ENCODE measurements at regions not wholly inside any gene's neighbourhood (a gene's known extent, or its start where the extent isn't known, plus 50 kb on each side); places are given as distances from the start of the nearest gene placed in this dataset.

GRCh38 chr17:78305801-78306200 is 54.1 kb downstream of the SOCS3 start:
- ChIA-PET CTCF (interaction anchor here (0.7 to 1.0 kb wide), 2 partner anchors 55 to 57 kb away, joined by 5 read pairs; no protein-coding TSS in a partner anchor), POLR2A (interaction anchor here (2.2 kb wide), 1 partner anchor 9 kb away, joined by 6 read pairs; no protein-coding TSS in a partner anchor)
- Histone ChIP-seq H3K36me3 (ENCODE audit: control insufficient read depth in 2 of 2, insufficient read depth in 1 of 2, low read length in 2 of 2) (no peaks in the 10 kb centered on the region), H3K27ac (ENCODE audit: extremely low read depth, low read depth, low read length) (no peak overlapping the region), H3K4me3 (ENCODE audit: low read depth, low read length) (no peak overlapping the region), H3K4me1 (ENCODE audit: control insufficient read depth, insufficient read depth, low read length) (no peaks in the 10 kb centered on the region), H3K9me3 (ENCODE audit: control insufficient read depth, insufficient read depth, low read depth, low read length) (no peaks in the 10 kb centered on the region)
- no peak for TF ChIP-seq ZNF548 (tag by site-specific recombination; IDR thresholded peaks at IDR 0.05)
- TF ChIP-seq HOXD13 (CRISPR knock-in tag; IDR thresholded peaks at IDR 0.05; ENCODE audit: borderline replicate concordance), result no peak
- TF ChIP-seq ZSCAN5A (tag by site-specific recombination; IDR thresholded peaks at IDR 0.05), result no peak
- TF ChIP-seq ZNF677 (tag by site-specific recombination; IDR thresholded peaks at IDR 0.05), result no peak
- TF ChIP-seq ZNF704 (tag by site-specific recombination; IDR thresholded peaks at IDR 0.05), result no peak
- TF ChIP-seq ZNF16 (tag by site-specific recombination; IDR thresholded peaks at IDR 0.05; ENCODE audit: low read depth), result no peak

- Histone ChIP-seq H3K4me1 (ENCODE audit: control insufficient read depth, insufficient read depth, low read length) (no peaks in the 10 kb centered on the region), H3K27ac (ENCODE audit: extremely low read depth, low read depth, low read length) (no peak overlapping the region), H3K4me3 (ENCODE audit: low read depth, low read length) (no peak overlapping the region), H3K36me3 (ENCODE audit: control insufficient read depth in 2 of 2, insufficient read depth in 1 of 2, low read length in 2 of 2) (no peaks in the 10 kb centered on the region), H3K9me3 (ENCODE audit: control insufficient read depth, insufficient read depth, low read depth, low read length) (no peaks in the 10 kb centered on the region)
- ChIA-PET POLR2A (interaction anchor here (1.0 to 2.2 kb wide), 2 partner anchors 10 to 19 kb away, joined by 3 to 6 read pairs; no protein-coding TSS in a partner anchor), CTCF (interaction anchor here (0.6 to 1.0 kb wide), 4 partner anchors 16 to 762 kb away, joined by 3 to 5 read pairs (median 3); no protein-coding TSS in a partner anchor)
- TF ChIP-seq ZNF202 (tag by site-specific recombination; IDR thresholded peaks at IDR 0.05; ENCODE audit: borderline replicate concordance) (no peak), ZNF148 (tag by site-specific recombination; IDR thresholded peaks at IDR 0.05; ENCODE audit: borderline replicate concordance) (no peak), SP7 (tag by site-specific recombination; IDR thresholded peaks at IDR 0.05) (no peak), ZNF585B (tag by site-specific recombination; IDR thresholded peaks at IDR 0.05) (no peak), ZNF19 (tag by site-specific recombination; IDR thresholded peaks at IDR 0.05; ENCODE audit: low read depth) (no peak), TCF7L2 (IDR thresholded peaks at IDR 0.05; ENCODE audit: borderline replicate concordance, low read depth, low read length) (no peak)
These were observed 55.3 kb downstream of the SOCS3 start for GRCh38 chr17:78304549-78305037.

- no peaks in the 10 kb centered on the region for H3K36me3 ChIP-seq (ENCODE audit: control insufficient read depth in 2 of 2, insufficient read depth in 1 of 2, low read length in 2 of 2)
- TF ChIP-seq ZNF16 (tag by site-specific recombination; IDR thresholded peaks at IDR 0.05; ENCODE audit: low read depth), result no peak
- no peak for TF ChIP-seq PATZ1 (tag by site-specific recombination; IDR thresholded peaks at IDR 0.05)
- no peak for TF ChIP-seq ZNF202 (tag by site-specific recombination; IDR thresholded peaks at IDR 0.05; ENCODE audit: borderline replicate concordance)
- no peak for TF ChIP-seq ZNF518A (tag by site-specific recombination; conservative IDR thresholded peaks at IDR 0.05; ENCODE audit: low read depth)
- TF ChIP-seq OVOL3 (tag by site-specific recombination; IDR thresholded peaks at IDR 0.05), result no peak
- TF ChIP-seq ZNF561 (tag by site-specific recombination; IDR thresholded peaks at IDR 0.05; ENCODE audit: borderline replicate concordance), result no peak
- no peak overlapping the region for H3K27ac ChIP-seq (ENCODE audit: extremely low read depth, low read depth, low read length)
- CTCF ChIA-PET, result no interaction called here
- POLR2A ChIA-PET, result interaction anchor here (0.6 kb wide), 1 partner anchor 42 kb away, joined by 5 read pairs; no protein-coding TSS in a partner anchor
- no peaks in the 10 kb centered on the region for H3K9me3 ChIP-seq (ENCODE audit: control insufficient read depth, insufficient read depth, low read depth, low read length)
- H3K4me1 ChIP-seq (ENCODE audit: control insufficient read depth, insufficient read depth, low read length), result no peaks in the 10 kb centered on the region
- H3K4me3 ChIP-seq (ENCODE audit: low read depth, low read length), result no peak overlapping the region
These were observed 57.4 kb downstream of the SOCS3 start for GRCh38 chr17:78302478-78302877.

Data from HEK293 (cell line).